Activated CD4-positive, alpha-beta T cell treated with anti-CD3 and anti-CD28 coated beads, Interleukin-2, Interleukin-6, amounts not matched to agents 100 ng/mL and 50 ng/mL, durations not matched to agents 16 hours and 8 hours (primary cell): ENCODE measurements at regions not wholly inside any gene's neighbourhood (a gene's known extent, or its start where the extent isn't known, plus 50 kb on each side); places are given as distances from the start of the nearest gene placed in this dataset.
A peak's percentile ranks its signal among the peaks of the same experiment; 100 is the strongest.

ENCODE experiments used
- DNase-seq: peaks from one replicate; pipeline ENCODE4 v3.0.0-alpha.2; 2020

GRCh38 chr17:79306424-79307318 is 232.0 kb downstream of the ENGASE start:
- no peak for DNase-seq

GRCh38 chr17:79305768-79306423 is 231.3 kb downstream of the ENGASE start:
- no peak for DNase-seq

- DNase-seq: no peak
Observed at GRCh38 chr17:79305376-79305767, 230.7 kb downstream of the ENGASE start.

GRCh38 chr17:79304884-79305283 is 230.3 kb downstream of the ENGASE start:
- no peak for DNase-seq

GRCh38 chr17:79303641-79304205 is 229.1 kb downstream of the ENGASE start:
- DNase-seq: no peak

- no peak for DNase-seq
Observed at GRCh38 chr17:79301469-79301868, 226.8 kb downstream of the ENGASE start.

GRCh38 chr17:79299349-79299748 is 224.7 kb downstream of the ENGASE start:
- DNase-seq: no peak

- DNase-seq: no peak
Observed at GRCh38 chr17:79298799-79299198, 224.2 kb downstream of the ENGASE start.

- no peak for DNase-seq
Observed at GRCh38 chr17:79296243-79296642, 221.6 kb downstream of the ENGASE start.

GRCh38 chr17:79295307-79295706 is 220.7 kb downstream of the ENGASE start:
- DNase-seq: no peak

GRCh38 chr17:79294459-79295071 is 219.9 kb downstream of the ENGASE start:
- DNase-seq: peak; percentile 29

GRCh38 chr17:79292501-79292900 is 217.9 kb downstream of the ENGASE start:
- no peak for DNase-seq

GRCh38 chr17:79291391-79291790 is 216.8 kb downstream of the ENGASE start:
- DNase-seq: no peak

GRCh38 chr17:79290726-79291125 is 216.1 kb downstream of the ENGASE start:
- DNase-seq: no peak

GRCh38 chr17:79288950-79289349 is 214.3 kb downstream of the ENGASE start:
- DNase-seq: no peak

GRCh38 chr17:79286440-79286839 is 211.8 kb downstream of the ENGASE start:
- DNase-seq: no peak

GRCh38 chr17:79285973-79286372 is 211.3 kb downstream of the ENGASE start:
- DNase-seq: no peak

- DNase-seq: no peak
Observed at GRCh38 chr17:79282294-79282693, 207.7 kb downstream of the ENGASE start.

GRCh38 chr17:79281803-79282202 is 207.2 kb downstream of the ENGASE start:
- no peak for DNase-seq

- DNase-seq: no peak
Observed at GRCh38 chr17:79280866-79281572, 206.4 kb downstream of the ENGASE start.

GRCh38 chr17:79280010-79280409 is 205.4 kb downstream of the ENGASE start:
- no peak for DNase-seq

- no peak for DNase-seq
Observed at GRCh38 chr17:79279320-79279719, 204.7 kb downstream of the ENGASE start.

GRCh38 chr17:79276821-79277220 is 202.2 kb downstream of the ENGASE start:
- DNase-seq: no peak
